MCF 10A (cell line): ENCODE measurements at regions not wholly inside any gene's neighbourhood (a gene's known extent, or its start where the extent isn't known, plus 50 kb on each side); places are given as distances from the start of the nearest gene placed in this dataset.
A peak's percentile ranks its signal among the peaks of the same experiment; 100 is the strongest.

ENCODE experiments used
- BruUV-seq: library from RNA; stranded (reverse); fragments of 400-500 nt; replicated peaks from 2 replicates; lab custom pipeline; 2021; lab: Mats Ljungman, UMichigan
- CTCF ChIA-PET: fragments of 300-600 bp; sonication (Branson Sonifier 250); formaldehyde crosslinking; extraction: SDS; loops from one replicate; lab custom pipeline; 2021; ENCODE audit warnings: antibody characterized with exemption, inconsistent platforms; lab: Yijun Ruan, JAX
- POLR2A ChIA-PET: fragments of 300-600, 350-650 bp; sonication (Branson Sonifier 250); formaldehyde crosslinking; extraction: SDS; loops from one replicate; lab custom pipeline; 2020; ENCODE audit warnings: antibody characterized with exemption, inconsistent platforms; lab: Yijun Ruan, JAX
- DNase-seq: peaks from one replicate; pipeline ENCODE4 v3.0.0-alpha.2; 2018; ENCODE audit not compliant: unreplicated experiment
- H3K27ac Mint-ChIP-seq: one replicate; pipeline ENCODE4 v1.8.0; 2022; ENCODE audit warnings: mild to moderate bottlenecking, low read depth, mixed read lengths; ENCODE audit not compliant: unreplicated experiment
- H3K27me3 Mint-ChIP-seq: one replicate; pipeline ENCODE4 v1.8.0; 2022; ENCODE audit warnings: mixed read lengths; ENCODE audit not compliant: insufficient read depth, unreplicated experiment
- H3K36me3 Mint-ChIP-seq: one replicate; pipeline ENCODE4 v1.8.0; 2022; ENCODE audit warnings: mild to moderate bottlenecking, moderate library complexity, mixed read lengths; ENCODE audit not compliant: insufficient read depth, unreplicated experiment
- H3K4me1 Mint-ChIP-seq: one replicate; pipeline ENCODE4 v1.8.0; 2022; ENCODE audit warnings: mixed read lengths; ENCODE audit not compliant: insufficient read depth, unreplicated experiment
- H3K4me3 Mint-ChIP-seq: one replicate; pipeline ENCODE4 v1.8.0; 2022; ENCODE audit warnings: mild to moderate bottlenecking, moderate library complexity, mixed read lengths; ENCODE audit not compliant: unreplicated experiment
- H3K9me3 Mint-ChIP-seq: one replicate; pipeline ENCODE4 v1.8.0; 2022; ENCODE audit warnings: mixed read lengths; ENCODE audit not compliant: unreplicated experiment
- intact Hi-C: fragments of 100-400 bp; cut with micrococcal nuclease; formaldehyde crosslinking; loops from 2 replicates; pipeline ENCODE4 v1.14.1; 2022
- TF ChIP-seq, protein P1 (sequence below): fragments of 200-600 bp; IDR thresholded peaks from one replicate; pipeline ENCODE4 v1.8.0; 2022; ENCODE audit warnings: antibody characterized with exemption, mild to moderate bottlenecking; ENCODE audit not compliant: unreplicated experiment

DNA sequence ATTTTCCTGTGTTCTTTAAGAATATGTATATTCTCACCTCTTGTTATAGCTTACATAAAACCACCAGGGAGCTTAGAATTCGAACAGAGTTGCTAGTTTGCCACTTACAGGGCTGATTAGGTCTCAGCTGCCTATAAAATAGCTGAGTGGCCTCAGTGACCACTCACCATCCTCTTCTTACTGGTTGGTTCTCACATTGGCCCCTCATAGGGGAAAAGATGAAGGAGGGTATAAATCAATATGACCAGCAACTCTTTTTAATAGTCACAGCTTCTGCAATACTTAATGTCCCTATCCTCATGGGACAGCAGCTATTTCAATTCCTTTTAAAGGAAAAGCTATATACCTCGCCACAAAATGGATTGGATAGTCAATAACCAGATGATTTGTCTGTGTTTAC is 199.4 kb upstream of the CDH20 start:
- no peak overlapping the region for H3K4me3 Mint-ChIP-seq
- DNase-seq, result no peak
- POLR2A ChIA-PET, result interaction anchor here (0.7 kb wide), 1 partner anchor 20 kb away, joined by 3 read pairs; no protein-coding TSS in a partner anchor
- intact Hi-C loops, result no loop called here
- BruUV-seq, result no TSS peak
- TF ChIP-seq, protein P1, sequence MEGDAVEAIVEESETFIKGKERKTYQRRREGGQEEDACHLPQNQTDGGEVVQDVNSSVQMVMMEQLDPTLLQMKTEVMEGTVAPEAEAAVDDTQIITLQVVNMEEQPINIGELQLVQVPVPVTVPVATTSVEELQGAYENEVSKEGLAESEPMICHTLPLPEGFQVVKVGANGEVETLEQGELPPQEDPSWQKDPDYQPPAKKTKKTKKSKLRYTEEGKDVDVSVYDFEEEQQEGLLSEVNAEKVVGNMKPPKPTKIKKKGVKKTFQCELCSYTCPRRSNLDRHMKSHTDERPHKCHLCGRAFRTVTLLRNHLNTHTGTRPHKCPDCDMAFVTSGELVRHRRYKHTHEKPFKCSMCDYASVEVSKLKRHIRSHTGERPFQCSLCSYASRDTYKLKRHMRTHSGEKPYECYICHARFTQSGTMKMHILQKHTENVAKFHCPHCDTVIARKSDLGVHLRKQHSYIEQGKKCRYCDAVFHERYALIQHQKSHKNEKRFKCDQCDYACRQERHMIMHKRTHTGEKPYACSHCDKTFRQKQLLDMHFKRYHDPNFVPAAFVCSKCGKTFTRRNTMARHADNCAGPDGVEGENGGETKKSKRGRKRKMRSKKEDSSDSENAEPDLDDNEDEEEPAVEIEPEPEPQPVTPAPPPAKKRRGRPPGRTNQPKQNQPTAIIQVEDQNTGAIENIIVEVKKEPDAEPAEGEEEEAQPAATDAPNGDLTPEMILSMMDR, result no peak
- CTCF ChIA-PET, result interaction anchor here (0.6 to 0.9 kb wide), 2 partner anchors 18 to 39 kb away, joined by 3 read pairs; no protein-coding TSS in a partner anchor
- H3K27me3 Mint-ChIP-seq, result no peaks in the 10 kb centered on the region
- H3K4me1 Mint-ChIP-seq, result no peaks in the 10 kb centered on the region
- no peaks in the 10 kb centered on the region for H3K36me3 Mint-ChIP-seq
- H3K27ac Mint-ChIP-seq, result no peak overlapping the region
- no peaks in the 10 kb centered on the region for H3K9me3 Mint-ChIP-seq

DNA sequence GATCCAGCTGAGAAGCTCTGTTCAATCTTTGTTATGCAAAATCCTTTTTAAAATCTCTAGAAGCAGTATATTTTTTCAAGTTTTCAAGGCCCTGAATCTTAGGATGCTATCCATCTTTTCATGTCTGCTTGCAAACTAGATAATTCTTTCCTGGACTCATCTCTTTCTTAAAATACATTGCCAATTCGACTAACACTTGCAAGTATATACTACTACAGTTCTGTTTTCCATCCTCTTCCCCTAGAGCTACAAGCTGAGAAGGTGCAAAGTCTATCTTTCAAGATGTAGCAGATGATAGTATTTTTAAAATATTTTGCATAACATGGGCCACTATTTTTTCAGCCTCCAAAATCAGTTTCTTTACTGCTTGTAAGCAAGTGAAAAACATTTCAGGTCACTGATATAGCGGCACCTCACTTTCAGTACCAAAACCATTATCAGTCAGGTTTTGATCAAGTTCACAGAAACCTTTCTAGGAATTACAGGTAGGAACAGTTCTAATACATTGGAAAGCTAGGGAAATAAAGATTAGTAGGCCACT is 196.4 kb upstream of the CDH20 start:
- TF ChIP-seq, protein P1, result no peak
- Mint-ChIP-seq H3K4me3 (no peak overlapping the region), H3K9me3 (no peaks in the 10 kb centered on the region), H3K4me1 (no peaks in the 10 kb centered on the region), H3K27me3 (no peaks in the 10 kb centered on the region), H3K36me3 (no peaks in the 10 kb centered on the region), H3K27ac (no peak overlapping the region)
- POLR2A ChIA-PET, result interaction anchor here (1.2 kb wide), 1 partner anchor 19 kb away, joined by 3 read pairs; no protein-coding TSS in a partner anchor
- CTCF ChIA-PET, result interaction anchor here (0.5 kb wide), 1 partner anchor 34 kb away, joined by 3 read pairs; no protein-coding TSS in a partner anchor
- BruUV-seq, result no TSS peak
- no peak for DNase-seq
- intact Hi-C loops, result no loop called here

DNA sequence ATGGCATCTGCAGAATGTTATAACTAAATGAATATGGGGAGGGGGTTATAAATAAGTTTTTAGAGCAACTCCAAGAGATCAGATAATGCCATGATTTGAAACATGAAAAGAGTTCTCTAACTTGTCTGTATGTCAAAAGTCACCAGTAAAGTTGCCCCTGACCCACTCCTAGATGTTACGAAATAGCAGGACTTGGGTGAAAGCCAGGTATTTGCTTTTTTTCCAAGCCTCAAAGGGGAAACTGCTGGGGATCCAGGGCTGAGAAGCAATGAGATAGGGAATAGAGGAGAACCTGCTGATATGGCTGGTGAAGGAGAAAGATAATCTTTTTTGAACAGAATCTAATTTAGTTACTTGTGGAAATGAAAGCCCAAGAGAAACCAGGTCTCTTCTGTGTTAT is 191.5 kb upstream of the CDH20 start:
- ChIA-PET POLR2A (interaction anchor here (0.7 kb wide), 1 partner anchor 468 kb away, joined by 3 read pairs; no protein-coding TSS in a partner anchor), CTCF (no interaction called here)
- BruUV-seq, result no TSS peak
- Mint-ChIP-seq H3K4me1 (no peaks in the 10 kb centered on the region), H3K9me3 (no peaks in the 10 kb centered on the region), H3K4me3 (no peak overlapping the region), H3K36me3 (no peaks in the 10 kb centered on the region), H3K27ac (no peak overlapping the region), H3K27me3 (no peaks in the 10 kb centered on the region)
- peak; percentile 9 for DNase-seq
- intact Hi-C loops, result no loop called here
- TF ChIP-seq, protein P1, result no peak

DNA sequence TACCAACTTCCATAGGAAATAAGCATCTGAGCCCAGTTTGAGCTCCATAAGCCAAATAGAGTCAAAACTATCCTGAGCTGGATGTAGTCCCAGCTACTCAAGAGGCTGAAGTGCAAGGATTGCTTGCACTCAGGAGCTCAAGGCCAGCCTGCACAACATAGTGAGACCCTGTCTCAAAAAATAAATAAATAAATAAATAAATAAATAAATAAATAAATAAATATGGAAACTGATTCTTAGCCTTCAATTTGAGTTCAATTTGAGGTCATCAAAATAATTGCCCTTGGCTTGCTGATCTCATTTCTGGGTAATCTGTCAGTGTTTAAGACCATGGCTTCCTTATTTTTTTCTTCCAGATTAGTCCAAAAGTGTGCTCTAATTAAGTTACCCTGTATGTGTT is 184.9 kb upstream of the CDH20 start:
- BruUV-seq, result no TSS peak
- no peak overlapping the region for H3K27ac Mint-ChIP-seq
- H3K4me1 Mint-ChIP-seq, result no peaks in the 10 kb centered on the region
- ChIA-PET POLR2A (no interaction called here), CTCF (interaction anchor here (0.6 to 0.9 kb wide), 3 partner anchors 59 to 174 kb away, joined by 3 to 4 read pairs (median 3); no protein-coding TSS in a partner anchor)
- no peak for DNase-seq
- TF ChIP-seq, protein P1, result no peak
- no peak overlapping the region for H3K4me3 Mint-ChIP-seq
- H3K36me3 Mint-ChIP-seq, result no peaks in the 10 kb centered on the region
- peaks cover 7% of the 10 kb centered on the region for H3K9me3 Mint-ChIP-seq
- H3K27me3 Mint-ChIP-seq, result no peaks in the 10 kb centered on the region
- intact Hi-C loops, result no loop called here
